ENCODE measurements at regions not wholly inside any gene's neighbourhood (a gene's known extent, or its start where the extent isn't known, plus 50 kb on each side); places are given as distances from the start of the nearest gene placed in this dataset.

GRCh38 chr3:181442066-181442465 is 269.7 kb upstream of the SOX2 start:
- DNase-seq (ENCODE audit: low spot score): no peak

DNA sequence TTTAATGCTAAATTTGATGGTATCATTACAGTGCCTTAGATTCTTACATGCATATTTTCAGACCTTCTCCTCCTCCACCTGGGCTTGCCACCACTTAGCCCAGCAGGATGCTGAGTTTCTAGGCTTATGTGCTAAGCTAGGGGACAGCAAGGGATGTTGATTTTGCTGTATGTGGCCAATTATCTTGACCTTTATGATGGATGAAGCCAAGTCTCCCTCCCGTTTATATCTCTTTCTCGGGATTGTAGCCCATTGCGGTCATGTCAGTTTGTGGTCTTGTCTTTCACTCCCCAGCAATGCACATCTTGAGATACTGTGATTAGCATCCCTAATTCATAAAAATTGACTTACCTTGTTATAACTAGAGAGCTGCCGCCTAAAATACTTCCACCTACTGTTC is 278.7 kb upstream of the SOX2 start:
- DNase-seq (ENCODE audit: low spot score): no peak

GRCh38 chr3:181431748-181432147 is 280.0 kb upstream of the SOX2 start:
- no peak for DNase-seq (ENCODE audit: low spot score)

GRCh38 chr3:181425074-181425473 is 286.7 kb upstream of the SOX2 start:
- DNase-seq (ENCODE audit: low spot score): no peak

GRCh38 chr3:181418233-181418632 is 293.5 kb upstream of the SOX2 start:
- no peak for DNase-seq (ENCODE audit: low spot score)

DNA sequence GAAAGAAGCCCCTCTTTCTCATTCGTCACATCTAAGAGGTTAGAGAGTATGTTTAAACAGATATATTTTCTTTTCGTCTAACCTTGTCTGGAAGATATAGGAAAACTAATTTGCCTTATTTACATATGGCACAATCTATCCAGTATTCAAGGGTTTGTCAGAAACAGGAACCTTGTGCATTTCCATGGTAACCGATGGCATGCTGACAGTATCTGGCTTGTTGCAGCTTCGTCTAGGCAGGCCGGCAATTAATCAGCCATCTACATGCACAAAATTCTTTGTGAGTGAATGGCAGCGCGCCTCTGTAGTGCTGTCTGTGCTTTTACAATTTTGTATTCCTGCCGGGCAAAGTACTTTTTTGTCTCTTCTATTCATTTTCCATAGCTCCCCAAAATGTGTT is 294.0 kb upstream of the SOX2 start:
- DNase-seq (ENCODE audit: low spot score): no peak

GRCh38 chr3:181410870-181411269 is 300.9 kb upstream of the SOX2 start:
- DNase-seq (ENCODE audit: low spot score): no peak

DNA sequence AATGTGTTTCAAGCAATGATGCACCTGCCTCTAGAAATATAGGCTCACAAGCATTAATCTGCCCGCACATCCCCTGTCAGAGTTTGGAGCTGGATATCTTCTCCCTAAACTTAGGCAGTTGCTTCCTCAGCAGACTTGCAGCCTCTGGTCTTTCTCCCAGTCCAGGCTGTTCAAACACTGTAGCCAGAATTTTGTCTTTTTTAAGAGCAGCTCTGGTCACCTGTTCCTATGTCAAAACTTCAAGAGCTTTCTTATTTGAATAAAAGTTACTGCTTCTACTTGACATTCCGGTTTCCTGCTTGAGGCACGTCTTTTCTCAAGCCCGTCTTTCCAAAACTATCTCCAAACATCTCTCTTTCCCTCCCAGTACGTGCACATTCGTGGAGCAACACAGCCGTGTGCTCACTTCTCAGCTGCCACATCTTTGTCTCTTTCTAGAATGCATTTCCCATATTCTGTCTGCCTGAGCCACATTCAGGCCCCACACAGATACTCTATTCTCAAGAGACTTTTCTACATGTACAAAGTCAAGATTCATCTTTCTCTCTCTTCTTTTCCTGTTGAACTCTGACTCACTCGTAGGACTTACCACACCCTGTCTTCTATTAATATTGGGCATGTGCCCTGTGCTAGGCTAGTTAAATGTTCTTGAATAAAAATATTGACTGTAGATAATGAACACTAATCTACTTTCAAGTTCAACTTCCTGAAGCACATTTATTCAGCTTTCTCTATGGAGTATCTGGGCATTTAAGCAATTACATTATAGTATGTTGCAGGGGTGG is 307.7 kb upstream of the SOX2 start:
- DNase-seq (ENCODE audit: low spot score): no peak

DNA sequence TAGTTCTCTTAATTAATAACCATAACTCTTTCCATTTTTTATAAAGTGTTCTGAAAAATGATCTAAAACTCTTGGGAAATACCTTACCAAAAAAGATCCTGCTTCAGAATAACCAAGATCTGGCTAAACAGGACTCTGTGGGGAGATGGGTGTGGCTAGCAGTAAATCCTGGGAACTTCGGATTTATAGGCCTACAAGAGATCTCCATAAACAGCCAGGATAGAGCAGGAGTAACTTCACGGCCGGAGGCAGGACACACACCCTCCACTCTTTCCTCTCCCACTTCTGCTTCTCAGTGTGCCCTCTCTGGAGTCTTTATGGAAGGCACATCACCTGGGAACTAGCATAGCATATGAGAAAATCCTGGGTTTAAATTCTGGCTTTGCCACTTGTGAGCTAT is 309.4 kb upstream of the SOX2 start:
- no peak for DNase-seq (ENCODE audit: low spot score)

- DNase-seq (ENCODE audit: low spot score): no peak
These were observed 326.8 kb upstream of the SOX2 start for GRCh38 chr3:181384970-181385369.

DNA sequence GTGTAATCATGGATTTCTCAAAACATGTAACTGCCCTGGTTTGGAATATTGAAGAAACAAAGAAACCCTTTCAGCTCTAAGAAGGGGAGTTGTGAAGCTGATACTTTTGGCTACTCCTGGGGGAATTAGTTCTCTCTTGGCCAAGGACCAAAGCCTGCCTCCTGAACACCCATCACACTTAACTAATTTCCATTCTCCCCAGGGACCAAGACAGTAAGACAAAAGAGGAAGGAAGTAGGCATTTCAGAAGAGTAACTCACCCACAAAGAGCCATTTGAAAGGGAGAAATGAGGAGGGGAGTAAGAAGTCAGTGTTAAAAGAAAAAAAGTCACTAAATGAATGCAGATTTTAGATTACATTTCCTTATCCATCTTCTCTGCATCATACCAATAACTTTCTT is 328.0 kb upstream of the SOX2 start:
- no peak for DNase-seq (ENCODE audit: low spot score)

DNA sequence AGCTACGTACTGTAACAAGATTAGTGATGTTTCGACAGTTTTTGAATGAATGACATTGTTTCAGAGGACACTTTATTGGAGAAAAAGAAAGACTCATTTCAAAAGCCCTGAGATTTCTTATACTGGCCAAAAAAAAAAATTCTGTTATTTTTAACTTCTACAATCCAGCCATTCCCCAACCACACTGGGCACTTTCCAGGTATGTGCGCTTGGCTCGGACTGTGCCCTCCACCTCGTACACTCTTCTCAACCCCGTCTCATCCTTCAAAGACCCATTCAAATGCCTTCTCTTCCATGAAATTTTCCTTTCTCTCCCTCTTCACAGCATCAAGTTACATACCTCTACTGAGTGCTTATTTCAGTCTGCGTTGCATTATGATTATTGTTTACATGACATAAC is 328.5 kb upstream of the SOX2 start:
- no peak for DNase-seq (ENCODE audit: low spot score)

- DNase-seq (ENCODE audit: low spot score): no peak
These were observed 329.1 kb upstream of the SOX2 start for GRCh38 chr3:181382656-181383055.

GRCh38 chr3:181379278-181379677 is 332.4 kb upstream of the SOX2 start:
- DNase-seq (ENCODE audit: low spot score): no peak

GRCh38 chr3:181369637-181370036 is 342.1 kb upstream of the SOX2 start:
- no peak for DNase-seq (ENCODE audit: low spot score)

- DNase-seq (ENCODE audit: low spot score): no peak
These were observed 348.5 kb upstream of the SOX2 start for GRCh38 chr3:181363231-181363630.

GRCh38 chr3:181362378-181362777 is 349.3 kb upstream of the SOX2 start:
- DNase-seq (ENCODE audit: low spot score): no peak

DNA sequence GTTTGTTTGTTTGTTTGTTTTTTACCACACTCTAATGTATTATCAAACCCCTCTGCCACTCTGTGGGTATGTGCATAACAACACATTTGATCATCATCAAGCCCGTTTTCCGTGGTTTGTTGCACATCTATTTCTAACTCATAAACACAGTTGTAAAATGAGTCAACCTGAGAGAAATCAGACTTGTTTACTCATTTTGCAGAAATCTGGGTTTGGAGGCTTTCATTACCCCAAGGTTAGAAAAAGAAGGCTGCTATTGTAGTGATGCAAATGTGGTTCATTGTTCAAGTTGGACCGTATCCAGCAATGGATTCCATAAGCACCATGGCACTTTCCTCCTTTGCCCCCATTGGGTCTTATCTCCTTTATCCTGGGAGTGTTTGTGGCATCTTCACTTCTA is 353.2 kb upstream of the SOX2 start:
- DNase-seq (ENCODE audit: low spot score): no peak

GRCh38 chr3:181358060-181358459 is 353.7 kb upstream of the SOX2 start:
- DNase-seq (ENCODE audit: low spot score): no peak

DNA sequence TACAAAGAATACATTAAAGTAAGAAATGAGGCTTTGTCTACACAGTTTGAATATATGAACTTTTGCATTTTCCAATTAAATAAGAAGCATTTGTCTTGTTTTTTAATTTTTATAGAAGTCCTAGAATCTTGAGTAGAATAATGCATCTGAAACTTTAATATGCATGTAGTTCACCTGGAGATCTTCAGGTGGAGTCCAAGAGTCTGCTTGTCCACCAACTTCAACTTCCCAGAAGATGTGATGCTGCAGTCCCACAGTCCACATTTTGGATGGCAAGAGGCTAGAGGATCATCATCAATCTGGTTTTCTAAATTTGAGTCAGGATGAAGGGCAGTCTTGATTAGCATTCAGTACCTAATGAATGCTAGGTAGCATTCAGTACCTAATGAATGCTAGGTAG is 357.6 kb upstream of the SOX2 start:
- DNase-seq (ENCODE audit: low spot score): no peak

DNA sequence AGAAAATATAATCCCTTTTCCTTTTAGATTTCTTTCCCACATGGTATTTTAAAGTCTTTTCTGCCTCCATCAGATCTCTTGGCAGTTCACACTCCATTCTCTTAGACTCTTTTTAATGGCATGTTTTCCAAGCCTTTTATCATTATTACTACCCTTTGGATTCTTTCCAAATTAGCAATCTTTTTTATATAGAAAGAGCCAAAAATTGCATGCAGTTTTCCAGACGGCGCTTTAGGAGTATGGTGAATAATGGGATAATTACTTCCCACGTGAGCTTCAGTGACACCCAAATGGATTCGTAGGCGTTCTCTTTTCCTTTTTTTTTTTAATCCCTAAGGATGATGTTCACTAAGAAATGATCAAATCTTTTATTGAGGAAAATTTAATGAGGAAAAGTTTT is 354.8 kb upstream of the DNAJC19 start:
- no peak for DNase-seq (ENCODE audit: low spot score)

DNA sequence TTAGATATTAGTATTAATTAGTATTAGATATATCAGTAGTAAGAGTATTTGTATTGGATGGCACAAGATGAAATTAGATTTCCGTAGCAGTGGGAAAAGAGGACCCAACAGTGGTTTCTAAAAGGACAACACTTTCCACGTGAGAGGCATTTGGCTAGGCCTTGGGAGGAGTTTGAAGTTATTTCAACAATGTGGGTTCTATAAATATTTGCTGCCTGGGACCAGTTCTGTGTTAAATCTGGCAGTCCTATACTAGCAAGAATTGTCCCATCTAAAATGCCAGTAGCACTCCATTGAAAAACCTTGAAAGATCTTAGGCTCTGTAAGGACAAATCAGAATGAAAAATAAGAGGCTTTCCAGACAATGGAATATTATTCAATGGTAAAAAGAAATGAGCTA is 347.1 kb upstream of the DNAJC19 start:
- no peak for DNase-seq (ENCODE audit: low spot score)

DNA sequence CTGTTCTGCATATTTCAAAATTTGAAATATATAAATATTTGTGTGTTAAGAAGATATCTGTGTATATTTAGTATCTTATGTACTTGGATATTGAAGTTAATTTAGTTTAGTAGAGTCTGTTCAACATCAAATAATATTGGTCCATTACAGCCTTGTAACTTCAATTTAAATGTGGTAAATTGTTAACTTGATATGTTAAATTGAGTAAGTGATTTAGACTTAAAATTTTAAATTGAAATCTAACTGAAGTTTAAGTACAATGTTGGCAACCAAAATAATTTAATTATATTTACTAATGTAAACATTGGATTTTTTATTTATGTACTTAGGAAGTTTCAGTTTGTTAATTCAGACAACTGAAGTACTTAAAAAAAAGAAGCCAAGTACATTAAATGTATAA is 343.9 kb upstream of the DNAJC19 start:
- no peak for DNase-seq (ENCODE audit: low spot score)

GRCh38 chr3:181330821-181331563 is 341.5 kb upstream of the DNAJC19 start:
- DNase-seq (ENCODE audit: low spot score): no peak

Measured in GM03348 (cell line).